ENCODE measurements at regions not wholly inside any gene's neighbourhood (a gene's known extent, or its start where the extent isn't known, plus 50 kb on each side); places are given as distances from the start of the nearest gene placed in this dataset.
A peak's percentile ranks its signal among the peaks of the same experiment; 100 is the strongest.

DNA sequence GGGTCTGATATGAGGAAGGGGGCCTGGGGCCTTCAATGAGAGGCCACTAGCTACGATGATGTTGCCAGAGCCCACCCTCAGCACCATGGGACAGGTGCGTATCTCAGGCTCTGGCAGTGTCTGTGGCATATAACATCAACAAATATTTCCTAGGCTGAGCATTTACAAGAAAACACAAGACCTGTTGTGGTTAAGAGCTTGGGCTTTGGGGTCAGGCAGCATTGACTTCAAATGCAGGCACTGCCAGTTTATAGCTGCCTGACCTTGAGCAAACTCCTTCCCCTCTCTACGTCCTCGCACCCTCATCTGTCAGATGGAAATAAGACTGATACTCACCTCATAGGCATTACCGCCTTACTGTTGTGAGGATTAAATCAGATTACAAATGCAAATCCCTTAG is 156.0 kb downstream of the KATNAL1 start:
- no peak for DNase-seq

DNA sequence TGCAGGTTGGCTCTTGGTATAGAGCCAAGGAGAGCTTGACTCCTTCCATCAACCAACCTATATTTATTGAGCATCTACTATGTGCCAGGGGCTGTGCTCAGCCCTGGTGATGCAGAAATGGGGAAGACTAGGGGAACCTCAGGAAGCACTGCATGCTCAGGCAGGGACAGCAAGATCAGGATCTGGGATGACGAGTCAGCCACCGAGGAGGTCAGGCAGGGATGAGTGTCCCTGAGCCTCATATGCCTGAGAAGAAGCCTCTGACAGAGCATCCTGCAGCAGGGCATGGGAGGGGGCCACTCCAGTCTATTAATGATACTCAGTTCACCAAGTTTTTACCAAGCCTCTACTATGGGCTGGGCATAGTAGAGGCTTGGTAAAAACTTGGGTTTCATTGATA is 158.1 kb downstream of the KATNAL1 start:
- DNase-seq, result no peak

DNA sequence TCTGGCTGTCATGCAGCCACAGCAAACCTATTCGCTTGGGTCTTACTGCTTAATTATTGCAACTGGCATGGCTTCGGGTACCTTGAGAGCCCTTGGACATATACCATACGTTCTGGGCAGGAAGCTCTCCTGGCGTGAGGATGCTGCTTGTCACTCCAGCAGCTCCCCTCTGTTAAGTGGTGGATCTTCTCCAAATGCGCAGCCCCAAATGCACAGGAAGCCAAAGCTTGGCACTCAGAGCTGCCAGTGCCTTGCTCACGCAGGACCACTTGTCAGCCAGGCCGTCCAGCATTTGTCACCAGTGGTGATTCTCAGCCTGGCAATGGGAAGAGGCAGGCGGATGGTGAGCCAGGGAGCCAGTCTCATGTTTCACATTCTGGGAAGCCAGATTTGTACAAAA is 158.6 kb downstream of the KATNAL1 start:
- no peak for DNase-seq

DNA sequence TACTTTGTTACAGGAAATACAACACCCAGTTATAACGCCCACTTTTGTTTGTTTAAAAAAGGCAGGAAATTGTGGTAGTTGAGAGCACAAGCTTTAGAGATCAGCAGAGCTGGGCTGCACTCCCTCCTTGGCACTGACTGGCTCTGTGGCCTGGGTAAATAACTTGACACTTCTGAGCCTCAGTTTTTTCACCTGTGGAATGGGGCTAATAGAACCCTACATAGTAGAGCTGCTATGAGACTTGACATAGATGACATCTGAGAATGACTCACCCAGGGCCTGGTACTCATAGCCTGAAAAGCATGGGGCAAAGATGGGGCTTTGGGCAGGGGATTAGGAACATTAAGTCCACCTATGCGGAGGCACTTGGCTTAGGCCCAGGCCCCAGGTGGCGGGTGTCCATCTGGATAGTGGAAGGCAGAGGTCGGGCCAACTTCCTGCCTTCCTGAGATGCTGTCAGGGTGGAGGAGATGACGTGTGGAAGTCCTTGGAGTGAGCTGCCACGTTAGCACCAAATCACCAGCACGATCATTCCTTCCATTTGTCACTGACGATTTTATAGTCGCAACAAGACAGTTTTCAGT is 159.1 kb downstream of the KATNAL1 start:
- DNase-seq, result no peak

DNA sequence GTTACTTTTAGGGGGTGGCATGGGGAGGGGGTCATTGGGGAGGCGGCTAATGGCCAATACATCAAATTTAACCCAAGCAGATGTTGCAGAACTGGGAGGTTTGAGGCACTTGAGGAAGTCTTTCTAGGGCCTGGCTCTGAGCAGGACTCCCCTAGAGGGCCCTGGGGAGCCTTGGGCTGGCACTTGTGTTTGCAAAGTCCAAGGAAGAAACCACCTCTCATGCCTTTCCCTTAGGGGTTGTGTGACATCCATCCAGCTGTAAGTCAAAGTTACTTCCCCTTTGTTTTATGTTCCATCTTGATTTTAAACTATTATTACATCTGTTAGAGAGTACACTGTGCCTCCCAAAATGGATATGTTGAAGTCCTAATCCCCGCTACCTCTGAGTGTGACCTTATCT is 159.9 kb downstream of the KATNAL1 start:
- no peak for DNase-seq

DNA sequence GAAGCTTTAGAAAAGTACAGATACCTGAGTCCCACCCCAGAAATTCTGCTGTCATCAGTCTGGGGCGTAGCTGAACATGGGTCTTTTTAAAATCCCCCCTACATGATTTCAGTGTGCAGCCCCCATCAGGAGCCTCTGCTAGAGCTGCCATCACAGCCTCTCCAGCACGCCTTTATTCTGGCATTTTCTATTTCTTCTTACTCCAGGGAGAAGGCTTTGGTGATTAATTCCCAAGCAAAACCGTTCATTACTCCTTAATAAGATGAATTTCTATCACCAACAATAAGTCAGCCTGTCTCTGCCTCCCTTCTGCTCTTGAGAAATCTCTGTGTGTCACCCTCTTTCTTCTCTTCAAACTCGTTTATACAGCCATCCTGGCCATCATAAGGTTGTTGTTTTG is 160.3 kb downstream of the KATNAL1 start:
- DNase-seq, result no peak

DNA sequence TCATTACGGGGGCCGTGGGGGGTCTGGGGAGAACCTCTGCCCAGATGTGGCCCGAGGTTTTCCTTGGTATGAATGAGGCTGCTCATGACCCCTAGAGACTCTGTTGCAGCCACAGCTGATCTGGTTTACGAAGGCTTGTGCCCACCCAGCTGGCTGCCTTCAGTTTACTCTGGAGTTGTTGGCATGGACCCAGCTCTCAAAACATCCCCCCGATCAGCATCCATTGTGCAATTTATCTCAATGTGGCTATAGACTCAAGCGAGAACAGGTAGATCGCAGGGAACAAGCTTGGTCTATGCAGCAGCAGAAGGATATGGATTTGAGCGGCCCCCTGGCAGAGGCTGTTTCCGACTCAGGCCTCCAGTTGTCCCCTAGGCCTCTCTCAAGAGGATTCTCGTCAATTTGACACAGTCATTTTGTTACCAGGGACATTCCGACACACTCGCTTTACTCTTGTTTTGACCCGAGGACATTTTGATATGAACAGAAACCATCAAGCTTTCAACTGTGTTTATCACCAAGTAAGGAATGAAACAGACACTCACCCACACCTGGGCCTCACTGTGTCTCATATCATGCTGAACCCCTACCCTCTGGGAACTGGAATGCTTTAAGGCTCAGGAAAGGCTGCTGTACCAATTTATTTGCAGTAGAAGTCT is 161.5 kb downstream of the KATNAL1 start:
- DNase-seq, result no peak

DNA sequence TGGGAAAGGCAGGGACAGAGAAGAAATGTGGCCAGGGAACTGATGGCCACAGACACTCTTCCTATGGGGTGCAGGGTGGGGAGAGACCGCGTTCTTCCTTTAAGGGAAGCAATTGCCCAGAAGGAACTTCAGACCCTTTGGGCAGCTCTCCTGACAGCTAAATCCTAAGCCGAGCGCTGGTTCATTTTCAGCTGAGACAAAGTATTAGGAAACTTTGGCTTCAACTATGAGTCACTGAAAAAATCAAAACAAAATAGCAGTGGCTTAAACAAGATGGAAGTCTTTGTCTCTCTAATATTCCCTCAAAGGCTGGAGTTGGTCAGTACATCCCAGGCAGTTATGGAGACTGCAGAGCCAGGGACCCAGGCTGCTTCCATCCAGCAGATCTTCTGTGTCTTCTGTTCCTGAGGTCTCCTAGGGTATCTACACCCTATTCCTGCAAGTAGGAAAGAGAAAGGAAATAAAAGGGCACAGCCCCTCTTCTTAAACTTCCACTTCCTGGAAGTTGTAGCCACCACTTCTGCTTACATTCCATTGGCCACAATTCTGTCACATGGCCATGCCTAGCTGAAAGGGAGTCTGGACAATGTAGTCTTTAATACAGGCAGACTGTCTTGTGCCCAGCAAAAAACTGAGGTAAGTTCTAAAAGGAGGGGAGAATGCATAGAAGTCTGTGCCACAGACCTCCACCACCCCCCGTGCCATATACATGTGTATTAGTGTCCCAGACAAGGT is 163.5 kb downstream of the KATNAL1 start:
- DNase-seq, result peak; percentile 80

DNA sequence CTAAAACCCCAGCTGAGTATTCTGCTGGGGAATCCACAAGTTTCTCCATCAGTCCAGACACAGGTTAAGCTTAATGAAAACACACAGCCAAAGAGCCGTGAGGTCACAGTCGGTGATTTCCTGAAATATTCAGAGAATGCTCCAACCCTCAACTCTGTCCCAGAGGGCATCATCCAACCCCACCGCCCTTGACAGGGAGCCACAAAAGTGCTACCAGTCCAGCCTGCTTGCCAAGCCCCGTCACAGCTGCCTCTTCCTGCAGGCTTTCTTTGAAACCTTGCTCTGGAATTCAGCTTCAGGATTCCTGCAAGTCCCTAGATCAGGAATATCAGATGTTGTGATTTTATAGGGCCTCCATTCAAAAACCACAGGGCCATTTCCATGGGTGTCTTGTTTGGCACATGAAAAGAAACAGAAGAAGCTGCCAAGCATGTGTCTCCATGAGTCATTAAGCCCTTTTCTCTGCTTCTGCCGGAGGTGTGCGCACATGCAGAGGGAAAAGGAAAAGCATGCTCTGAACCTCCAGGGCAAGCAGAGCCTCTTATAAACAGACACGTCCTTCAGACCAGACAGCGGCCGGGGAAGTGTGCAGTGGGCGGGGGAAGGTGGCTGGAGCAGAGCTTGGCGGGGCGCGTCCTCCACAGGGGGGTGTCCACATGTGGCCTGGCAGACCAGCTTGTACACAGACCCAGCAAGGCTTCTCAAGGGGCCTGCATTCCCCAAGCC is 164.7 kb downstream of the KATNAL1 start:
- DNase-seq, result peak; percentile 93

DNA sequence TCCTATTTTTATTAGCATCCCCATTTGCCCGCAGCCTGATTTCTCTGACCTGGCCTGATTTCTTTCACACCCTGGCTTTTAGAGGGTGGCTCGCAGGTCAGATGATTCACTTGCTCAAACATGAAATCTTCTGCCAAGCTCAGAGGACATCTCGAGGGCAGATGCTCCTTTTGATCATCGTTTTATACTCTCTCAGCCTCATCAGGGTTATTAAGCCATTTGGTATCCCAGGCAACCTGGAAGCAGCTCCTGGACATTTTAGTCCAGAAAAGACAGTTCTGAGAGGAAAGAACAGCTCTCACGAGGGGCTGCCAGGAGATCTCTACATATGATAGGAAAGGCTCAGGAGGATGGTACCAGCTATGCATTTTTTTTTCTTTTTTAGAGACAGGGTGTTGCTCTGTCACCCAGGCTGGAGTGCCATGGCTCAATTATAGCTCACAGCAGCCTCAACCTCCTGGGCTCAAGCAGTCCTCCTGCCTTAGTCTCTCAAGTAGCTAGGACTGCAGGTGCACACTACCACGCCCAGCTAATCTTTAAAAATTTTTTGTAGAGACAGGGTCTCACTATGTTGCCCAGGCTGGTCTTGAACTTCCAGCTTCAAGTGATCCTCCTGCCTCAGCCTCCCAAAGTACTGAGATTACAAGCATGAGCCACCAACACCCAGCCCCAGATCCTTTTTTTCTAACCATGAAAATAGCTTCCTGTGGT is 165.4 kb downstream of the KATNAL1 start:
- DNase-seq, result no peak

DNA sequence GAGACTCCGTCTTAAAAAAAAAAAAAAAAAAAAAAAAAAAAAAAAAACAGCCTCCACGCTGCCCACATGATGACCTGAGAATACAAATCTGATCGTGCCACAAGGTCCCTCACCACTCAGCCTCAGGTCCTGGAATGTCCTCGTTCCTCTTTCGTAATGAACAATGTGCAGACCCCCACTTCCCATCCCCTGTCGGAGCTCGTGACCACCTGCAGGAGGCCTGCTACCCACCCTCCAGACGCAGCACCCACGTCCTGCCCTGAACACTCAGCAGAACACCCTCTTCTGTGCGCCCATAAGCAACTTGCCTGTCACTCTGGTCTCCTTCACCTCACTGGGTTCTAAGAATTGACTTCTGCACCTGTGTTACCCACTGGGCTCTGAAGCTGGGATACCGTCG is 166.4 kb downstream of the KATNAL1 start:
- no peak for DNase-seq

DNA sequence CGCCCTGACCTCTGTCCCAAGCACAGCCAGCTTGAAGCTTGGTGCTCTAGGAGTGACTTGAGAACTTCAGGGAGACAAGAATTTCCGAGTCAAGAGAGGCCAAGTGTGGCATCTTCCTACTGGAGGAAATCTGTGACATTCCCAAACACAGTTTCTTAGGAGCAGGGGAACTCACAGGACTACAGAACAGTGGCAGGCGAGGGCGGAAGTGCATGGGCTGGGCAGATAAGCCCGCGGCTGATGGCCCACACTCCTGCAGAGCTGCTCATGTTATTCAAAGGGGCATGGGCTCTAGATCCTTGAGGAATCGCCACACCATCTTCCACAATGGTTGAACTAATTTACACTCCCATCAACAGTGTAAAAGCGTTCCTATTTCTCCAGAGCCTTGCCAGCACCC is 168.8 kb downstream of the KATNAL1 start:
- no peak for DNase-seq

DNA sequence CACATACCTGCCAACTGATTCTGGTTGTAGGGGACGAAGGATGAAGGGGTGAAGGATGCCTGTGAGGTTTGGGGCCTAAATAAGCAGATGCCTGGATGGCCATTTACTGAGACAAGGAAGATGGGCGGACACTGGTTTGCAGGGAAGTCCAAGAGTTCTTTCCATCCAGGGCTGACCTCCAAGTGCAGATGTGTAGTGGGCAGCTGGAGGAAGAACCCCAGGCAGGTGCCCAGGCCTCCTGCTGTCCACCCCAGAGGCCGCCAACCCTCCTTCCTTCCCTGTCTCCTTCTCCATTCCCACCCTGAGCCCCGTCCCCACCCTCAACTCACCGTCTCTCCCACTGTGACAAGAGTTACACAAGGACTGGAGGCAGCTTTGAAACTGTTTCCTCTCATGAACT is 171.5 kb downstream of the KATNAL1 start:
- no peak for DNase-seq

DNA sequence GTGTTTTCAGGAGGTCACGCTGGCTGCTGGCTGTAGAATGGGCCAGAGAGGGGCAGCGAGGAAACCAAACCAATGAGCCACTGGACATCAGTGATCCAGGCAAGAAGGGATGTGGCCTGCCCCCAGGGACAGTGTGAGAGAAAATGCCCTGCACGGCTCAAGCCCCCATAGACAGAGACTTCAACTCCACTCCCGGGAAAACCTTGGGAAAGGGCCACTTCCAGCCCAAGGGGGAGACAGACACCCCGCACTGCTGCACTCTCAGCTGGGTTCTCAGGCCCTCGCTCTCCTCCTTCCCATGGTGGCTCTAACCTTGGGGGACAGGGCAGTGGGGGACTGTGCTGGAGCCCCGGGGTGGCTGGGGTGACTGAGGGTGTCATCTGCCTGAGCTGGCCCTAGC is 172.0 kb downstream of the KATNAL1 start:
- no peak for DNase-seq

DNA sequence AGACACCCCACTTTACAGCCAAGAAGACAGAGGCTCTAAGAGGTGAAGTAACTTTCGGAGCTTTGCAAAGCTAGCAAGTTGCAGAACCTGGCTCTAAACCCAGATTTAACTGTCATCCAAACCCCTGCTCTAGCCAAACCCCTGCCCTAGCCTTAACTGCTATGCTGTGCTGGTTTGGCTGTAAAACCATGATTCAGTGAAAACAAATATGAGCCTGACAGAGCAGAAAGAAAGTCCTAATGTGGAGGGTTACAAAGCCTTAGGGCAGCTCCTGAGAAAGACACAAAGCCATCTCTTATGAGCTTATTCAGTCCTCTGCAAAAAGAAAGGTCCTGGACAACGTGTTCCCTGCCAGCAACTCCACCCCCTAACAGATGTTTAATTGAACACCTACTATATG is 172.8 kb downstream of the KATNAL1 start:
- no peak for DNase-seq

DNA sequence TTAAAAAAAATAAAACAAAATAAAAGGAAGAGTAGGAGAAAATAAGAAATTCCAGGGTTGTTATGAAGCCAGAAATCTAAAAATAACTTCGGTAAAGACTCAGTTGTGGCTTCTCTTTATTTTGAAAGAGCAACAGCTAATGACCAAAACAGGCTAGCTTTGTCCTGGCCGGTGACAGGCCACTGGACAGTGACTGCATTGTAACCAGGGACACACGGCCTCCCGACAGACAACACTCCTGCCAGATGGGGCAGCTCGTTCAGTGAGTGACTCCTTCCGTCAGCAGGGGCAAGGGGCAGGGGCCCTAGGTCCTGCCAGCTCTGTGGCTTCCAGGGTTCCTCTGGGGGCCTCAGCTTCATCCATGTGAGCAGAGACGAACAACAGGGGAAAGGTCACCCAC is 173.4 kb downstream of the KATNAL1 start:
- DNase-seq, result no peak

DNA sequence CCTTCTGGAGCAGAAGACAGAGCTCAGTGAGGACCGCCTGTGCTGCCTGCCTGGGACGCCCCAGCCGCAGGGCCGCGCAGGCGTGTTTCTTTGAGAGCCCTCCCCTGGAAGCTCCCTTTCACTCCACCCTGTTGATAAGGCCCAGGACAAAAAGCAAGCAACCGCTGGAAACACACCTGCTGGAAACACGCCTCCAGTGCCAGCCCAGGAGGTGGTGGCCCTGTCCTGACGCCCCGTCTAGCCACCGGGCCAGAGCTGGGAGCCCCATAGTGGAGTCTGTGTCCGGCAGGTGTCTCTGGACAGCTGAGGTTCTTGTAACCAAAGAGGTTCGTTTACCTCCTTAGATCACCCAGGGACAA is 173.8 kb downstream of the KATNAL1 start:
- DNase-seq, result no peak

DNA sequence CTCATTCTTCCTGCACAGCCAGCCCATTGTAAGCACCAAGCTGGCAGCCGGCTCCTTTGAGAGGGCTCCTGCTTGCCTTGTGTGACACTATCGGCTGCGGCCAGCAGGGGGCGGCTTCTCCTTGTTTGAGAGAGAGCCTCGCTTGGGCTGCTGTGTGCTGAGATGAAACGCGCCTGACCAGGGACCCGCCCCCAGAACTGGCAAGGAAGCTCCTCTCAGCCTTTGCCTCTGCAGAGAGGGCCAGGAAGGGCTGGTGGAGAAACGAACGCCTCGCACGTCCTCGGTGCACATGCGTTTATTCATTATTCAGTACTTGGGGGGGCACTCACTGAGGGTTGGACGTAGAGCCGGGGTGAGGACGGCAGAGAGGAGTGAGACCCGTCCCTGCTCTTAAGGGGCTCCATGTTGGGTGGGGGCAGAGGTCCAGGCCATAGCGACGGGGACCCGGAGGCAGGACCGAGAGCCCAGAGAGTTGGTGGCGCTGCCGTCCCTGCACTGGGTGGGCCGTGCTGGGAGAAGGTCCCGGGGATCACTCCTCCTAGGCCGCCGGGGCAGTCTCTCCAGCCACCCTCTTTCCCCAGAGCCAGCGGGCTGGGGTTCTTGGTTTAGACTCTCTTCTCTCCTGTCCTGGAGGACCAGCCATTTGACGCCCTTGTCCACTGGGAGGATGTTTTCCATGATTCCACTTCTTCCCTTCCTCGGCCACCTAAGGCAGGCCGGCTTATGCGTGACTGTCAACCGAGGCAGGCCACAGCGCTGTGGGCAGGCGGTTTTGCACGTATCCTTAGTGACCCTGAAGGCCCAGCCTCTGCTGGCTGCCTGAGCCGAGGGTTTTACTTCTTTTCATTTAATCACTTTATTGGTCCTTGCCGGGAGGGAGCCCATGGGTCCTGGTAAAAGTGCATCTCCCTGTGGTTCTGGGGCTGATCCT is 174.5 kb downstream of the KATNAL1 start:
- peak; percentile 82 for DNase-seq

DNA sequence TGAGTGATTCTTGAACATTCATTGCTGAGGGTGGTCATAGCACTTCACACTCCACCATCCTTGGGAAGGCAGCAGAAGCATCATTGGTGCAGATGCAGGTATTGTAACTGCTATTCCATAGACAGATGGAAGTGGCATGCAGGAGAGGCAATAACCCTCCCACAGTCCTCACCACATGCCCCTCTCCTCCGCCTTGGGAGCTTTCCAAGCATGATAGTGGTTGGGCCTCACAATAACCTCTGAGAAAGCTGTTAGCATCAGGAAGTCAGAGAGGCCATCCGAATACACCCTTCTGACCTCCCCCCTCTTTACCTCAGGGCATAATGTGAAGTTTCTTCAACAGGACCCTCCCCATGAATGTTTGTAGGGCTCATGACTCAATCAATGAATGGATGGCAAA is 177.9 kb downstream of the KATNAL1 start:
- DNase-seq, result no peak

DNA sequence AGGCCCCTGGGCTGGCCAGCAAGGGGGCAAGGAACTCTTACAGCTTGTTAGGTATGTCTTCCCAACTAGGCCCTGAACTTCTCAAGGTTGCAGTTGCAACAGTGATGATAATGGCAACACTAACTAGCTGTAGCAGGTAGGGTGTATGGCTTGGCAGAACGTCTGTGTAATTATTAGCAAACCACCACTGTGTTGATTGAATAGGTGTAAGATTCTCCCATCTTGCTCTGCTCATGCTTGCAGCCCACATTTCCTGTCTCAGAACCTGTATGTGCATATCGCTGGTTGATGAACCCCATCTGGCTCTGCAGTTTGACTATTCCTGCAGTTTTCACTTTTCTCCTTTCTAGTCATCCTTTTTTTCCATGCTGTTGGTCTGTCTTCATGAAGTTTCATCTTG is 178.8 kb downstream of the KATNAL1 start:
- no peak for DNase-seq

DNA sequence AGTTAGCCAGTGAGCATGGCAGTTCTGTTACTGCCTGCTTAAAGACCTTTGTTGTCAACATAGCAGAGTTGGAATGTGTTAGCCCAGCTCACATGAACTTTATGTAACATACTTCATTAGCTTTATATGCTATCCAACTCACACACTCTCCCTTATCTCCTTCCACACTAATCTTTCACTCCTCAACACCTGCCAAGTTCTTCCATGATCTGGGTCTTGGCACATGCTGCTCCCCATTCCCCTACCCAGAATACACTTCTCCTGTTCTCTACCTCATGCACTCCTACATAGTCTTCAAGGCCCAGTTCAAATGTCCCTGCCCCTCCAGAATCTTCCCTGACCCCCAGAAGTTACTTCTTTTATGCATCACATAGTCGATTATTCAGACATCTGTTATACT is 179.3 kb downstream of the KATNAL1 start:
- DNase-seq, result no peak

DNA sequence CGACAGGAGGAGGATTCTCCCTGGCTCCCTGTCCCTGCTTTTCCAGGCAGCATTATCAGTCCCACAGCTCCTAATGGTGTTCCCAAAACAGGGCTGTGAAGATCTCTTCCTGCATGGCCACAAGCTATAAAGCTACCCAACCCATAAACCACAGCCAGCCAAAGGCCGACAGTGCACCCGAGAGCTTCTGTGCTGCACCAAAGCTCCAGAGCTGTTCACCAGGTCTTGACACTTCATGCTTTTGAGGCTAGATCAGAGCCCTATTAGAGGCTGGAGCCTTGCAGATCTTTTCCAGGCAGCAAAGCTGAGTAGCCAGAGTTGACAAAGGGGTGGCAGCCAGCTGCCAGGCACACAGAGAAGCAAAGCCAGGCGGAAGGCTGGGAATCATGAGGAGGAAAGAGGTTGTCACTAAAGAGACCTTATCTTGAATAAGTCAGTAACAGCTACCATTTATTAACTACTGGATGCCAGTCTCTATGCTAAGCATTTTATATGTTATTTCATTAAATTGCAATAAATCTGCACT is 180.4 kb downstream of the KATNAL1 start:
- DNase-seq, result no peak
